HG03378 (cell line): ENCODE measurements at regions not wholly inside any gene's neighbourhood (a gene's known extent, or its start where the extent isn't known, plus 50 kb on each side); places are given as distances from the start of the nearest gene placed in this dataset.

Source experiments
- ATAC-seq: cut with Tn5 transposase; IDR thresholded peaks from one replicate; pipeline ENCODE4 v1.9.1; 2021; ENCODE audit warnings: mild to moderate bottlenecking, moderate library complexity; ENCODE audit not compliant: unreplicated experiment

DNA sequence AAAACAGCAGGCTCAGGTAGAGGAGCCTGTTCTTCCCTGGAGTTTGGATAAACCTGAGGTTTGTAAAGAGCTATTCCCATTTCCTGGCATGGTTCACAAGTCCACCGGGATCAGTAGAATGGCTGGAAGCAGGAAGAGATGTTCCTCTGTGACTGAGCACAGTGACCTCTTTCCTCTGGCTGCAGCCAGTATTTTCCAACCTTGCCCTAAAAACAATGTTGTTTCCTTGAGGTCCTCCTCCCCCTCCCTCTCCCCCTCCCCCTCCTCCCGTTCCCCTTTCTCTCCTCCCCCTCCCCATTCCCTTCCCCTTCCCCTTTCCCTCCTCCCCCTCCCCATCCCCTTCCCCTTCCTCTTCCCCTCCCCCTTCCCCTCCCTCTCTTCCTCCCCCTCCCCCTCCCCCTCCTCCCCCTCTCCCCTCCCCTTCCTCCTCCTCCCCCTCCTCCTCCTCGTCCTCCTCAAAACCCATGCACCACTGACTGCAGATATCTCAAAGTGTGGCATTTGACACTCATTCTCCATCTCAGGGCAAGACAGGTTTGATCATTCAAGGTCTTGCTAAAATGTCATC lies 58.9 kb upstream of the MON1B start:
- ATAC-seq, result no peak

GRCh38 chr16:77133706-77134105 lies 57.3 kb upstream of the MON1B start:
- ATAC-seq, result no peak

DNA sequence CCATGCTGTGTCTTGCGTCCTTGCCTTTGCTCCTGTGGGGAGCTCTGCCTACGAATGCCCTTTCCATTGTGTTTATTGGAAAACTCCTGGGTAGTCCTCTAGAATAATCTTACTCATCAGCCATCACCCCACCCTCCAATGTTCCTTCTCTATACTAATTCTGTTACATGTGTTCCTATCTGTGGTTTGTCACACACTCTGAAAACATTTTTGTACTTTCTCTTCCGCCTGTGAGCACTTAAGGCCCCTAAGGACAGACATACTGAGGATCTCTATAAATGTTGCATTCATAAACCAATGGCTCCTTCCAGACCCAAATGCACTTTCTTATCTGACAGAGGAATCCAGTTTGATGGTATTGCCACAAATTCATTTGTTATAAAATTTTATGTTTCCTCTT lies 53.9 kb upstream of the MON1B start:
- no peak for ATAC-seq
